OCI-LY7 (cell line): ENCODE measurements at regions not wholly inside any gene's neighbourhood (a gene's known extent, or its start where the extent isn't known, plus 50 kb on each side); places are given as distances from the start of the nearest gene placed in this dataset.

Experiments
- EZH2phosphoT487 ChIP-seq: fragments of 200-600 bp; sonication (generic); IDR thresholded peaks from 2 replicates; pipeline ENCODE4 v1.6.1; 2018; ENCODE audit warnings: low read depth, borderline replicate concordance, mild to moderate bottlenecking, mixed run types, antibody characterized with exemption, low read length, moderate library complexity, mixed read lengths
- TF ChIP-seq, protein P1 (sequence below): fragments of 200-600 bp; sonication (generic); conservative IDR thresholded peaks from 2 replicates; pipeline ENCODE4 v1.5.1; 2014; ENCODE audit warnings: mild to moderate bottlenecking, antibody characterized with exemption, low read length, moderate library complexity, mixed read lengths

DNA sequence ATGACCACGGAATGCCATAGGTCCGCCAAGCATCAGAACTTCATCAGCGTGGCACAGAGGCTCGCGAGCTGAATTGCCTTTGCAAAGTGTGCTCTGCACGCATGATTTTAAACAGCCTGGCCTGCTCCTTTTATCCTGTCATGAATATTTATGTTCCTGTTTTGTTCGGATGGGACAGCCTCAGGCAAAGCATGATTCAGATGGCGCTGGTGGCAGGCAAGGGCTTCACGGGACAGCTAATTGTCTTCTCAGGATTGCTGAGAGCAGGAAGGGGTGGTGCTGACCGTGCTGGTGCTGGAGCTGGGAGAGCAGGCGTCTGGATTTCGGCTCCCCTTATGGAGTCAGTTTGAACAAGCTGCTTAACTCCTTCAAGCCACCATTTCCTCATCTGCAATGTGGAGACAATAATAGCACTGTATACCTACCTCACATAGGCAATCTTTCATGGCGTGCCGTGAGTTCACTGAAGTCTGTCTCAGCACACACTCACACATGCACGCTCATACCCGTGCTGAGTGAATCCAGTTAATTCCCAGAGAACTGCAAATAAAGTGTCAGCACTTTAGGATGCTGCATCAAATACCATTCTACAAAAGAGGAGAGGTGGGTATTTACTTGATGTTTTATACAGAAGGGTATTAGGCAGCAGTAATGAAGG is 79.7 kb upstream of the APCDD1 start:
- TF ChIP-seq, protein P1, sequence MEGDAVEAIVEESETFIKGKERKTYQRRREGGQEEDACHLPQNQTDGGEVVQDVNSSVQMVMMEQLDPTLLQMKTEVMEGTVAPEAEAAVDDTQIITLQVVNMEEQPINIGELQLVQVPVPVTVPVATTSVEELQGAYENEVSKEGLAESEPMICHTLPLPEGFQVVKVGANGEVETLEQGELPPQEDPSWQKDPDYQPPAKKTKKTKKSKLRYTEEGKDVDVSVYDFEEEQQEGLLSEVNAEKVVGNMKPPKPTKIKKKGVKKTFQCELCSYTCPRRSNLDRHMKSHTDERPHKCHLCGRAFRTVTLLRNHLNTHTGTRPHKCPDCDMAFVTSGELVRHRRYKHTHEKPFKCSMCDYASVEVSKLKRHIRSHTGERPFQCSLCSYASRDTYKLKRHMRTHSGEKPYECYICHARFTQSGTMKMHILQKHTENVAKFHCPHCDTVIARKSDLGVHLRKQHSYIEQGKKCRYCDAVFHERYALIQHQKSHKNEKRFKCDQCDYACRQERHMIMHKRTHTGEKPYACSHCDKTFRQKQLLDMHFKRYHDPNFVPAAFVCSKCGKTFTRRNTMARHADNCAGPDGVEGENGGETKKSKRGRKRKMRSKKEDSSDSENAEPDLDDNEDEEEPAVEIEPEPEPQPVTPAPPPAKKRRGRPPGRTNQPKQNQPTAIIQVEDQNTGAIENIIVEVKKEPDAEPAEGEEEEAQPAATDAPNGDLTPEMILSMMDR, result no peak
- TF ChIP-seq EZH2phosphoT487, result no peak
